Effector CD4-positive, alpha-beta T cell (primary cell): ENCODE measurements at regions not wholly inside any gene's neighbourhood (a gene's known extent, or its start where the extent isn't known, plus 50 kb on each side); places are given as distances from the start of the nearest gene placed in this dataset.
"Not testable (repeated sequence)": the region's sequence is repeated elsewhere in the genome, so short reads cannot be mapped to it uniquely, and the experiment has no call there.

ENCODE experiments used
- DNase-seq: peaks from one replicate; pipeline ENCODE4 v3.0.0-alpha.2; 2020

DNA sequence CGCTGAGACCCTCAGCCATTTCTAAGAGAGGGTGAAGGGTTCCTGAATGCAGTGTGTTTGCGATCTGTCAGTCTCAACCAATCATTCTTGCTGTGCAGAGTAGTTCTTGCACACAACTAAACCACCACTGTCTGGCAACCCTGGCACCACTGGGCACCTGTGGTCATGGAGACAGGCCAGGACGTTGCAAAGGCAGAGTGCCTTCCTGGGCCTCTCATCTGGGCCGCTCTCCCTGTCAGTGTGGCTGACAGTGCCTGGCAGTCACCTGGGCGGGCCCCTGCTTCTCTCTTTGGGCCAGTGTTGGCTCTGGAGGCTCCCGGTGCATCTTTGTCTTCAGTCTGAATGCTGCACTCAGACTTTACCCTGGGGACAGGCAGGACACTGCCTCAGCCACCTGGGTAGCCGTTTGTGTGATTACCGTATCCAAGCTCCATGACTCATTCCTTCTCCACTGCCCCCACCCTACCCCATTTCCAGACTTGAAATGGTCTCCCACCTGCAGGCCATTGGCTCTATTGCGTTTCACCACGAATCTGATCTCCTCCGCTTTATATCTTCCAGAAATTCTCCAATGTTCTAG, 104.6 kb upstream of the KLF13 start:
- no peak for DNase-seq

DNA sequence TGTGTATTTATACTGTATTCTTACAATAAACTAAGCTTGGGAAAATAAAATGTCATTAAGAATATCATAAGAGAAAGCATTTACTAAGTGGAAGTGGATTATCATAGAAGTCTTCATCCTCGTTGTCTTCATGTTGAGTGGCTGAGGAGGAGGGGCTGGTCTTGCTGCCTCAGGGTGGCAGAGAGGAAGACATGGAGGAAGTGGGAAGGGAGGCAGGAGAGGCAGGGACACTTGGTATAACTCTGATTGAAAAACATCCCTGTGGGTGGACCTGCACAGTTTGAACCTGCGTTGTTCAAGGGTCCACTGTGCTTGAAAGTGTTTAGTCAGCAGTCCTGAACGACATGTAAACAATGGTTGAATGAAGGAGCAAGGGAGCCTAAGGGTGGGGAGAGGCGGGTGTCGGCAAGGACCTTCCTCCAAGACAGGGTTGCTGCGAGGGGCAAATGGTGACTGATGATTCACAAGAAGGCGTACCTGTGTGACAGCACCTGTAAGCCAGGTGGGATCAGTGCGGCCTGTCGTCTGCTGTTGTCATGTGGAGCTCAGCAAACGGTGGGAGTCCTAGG, 103.8 kb upstream of the KLF13 start:
- no peak for DNase-seq

DNA sequence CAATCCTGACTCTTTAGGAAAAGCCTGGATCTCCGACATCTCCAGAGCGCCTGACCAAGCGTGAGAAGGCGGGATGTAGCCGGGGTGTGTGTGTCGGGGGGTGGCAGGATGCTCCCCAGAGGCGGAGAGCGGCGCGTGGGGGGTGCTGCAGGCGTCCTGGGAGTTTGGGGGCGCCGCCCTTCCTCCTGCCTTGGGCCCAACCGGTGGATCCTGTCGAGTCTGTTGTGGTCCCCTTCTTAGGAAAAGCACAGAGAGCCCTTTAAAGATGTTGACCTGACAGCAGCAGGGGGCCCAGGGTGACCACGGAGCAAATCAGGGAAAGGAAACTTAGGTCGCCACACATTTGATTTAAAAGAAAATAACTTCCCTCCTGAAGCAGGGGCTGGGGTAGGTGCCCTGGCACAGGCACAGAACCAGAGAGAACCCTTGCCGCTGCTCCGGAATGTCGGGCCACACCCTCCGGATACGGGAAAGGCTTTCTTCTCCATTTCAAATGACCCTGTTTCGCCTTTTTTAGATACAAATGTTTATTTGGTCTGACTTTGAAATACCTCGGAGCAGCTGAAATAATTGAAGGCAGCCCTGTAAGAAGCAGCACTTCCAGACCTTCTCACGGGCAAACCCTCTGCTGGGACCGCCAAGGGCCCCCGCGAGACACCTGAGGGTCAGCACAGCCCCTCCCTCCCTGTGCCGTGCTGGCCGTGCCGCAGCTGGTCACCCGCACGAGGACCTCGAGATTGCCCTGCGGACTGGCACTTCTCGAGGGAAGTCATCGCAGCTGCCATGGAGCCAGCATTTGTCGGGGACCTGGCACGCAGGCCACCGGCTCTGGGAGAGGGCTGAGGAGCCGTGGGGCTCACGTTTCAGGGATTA, 102.9 kb upstream of the KLF13 start:
- DNase-seq = no peak

DNA sequence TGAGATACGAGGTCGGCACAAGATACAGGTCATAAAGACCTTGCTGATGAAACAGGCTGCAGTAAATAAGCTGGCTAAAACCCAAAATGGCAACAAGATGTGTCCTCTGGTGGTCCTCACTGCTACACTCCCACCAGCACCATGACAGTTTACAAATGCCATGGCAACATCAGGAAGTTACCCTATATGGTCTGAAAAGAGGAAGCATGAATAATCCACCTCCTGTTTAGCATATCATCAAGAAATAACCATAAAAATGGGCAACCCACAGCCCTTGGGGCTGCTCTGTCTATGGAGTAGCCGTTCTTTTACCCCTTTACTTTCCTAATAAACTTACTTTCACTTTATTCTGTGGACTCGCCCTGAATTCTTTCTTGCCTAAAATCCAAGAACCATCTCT, 102.0 kb upstream of the KLF13 start:
- not testable (repeated sequence) for DNase-seq

DNA sequence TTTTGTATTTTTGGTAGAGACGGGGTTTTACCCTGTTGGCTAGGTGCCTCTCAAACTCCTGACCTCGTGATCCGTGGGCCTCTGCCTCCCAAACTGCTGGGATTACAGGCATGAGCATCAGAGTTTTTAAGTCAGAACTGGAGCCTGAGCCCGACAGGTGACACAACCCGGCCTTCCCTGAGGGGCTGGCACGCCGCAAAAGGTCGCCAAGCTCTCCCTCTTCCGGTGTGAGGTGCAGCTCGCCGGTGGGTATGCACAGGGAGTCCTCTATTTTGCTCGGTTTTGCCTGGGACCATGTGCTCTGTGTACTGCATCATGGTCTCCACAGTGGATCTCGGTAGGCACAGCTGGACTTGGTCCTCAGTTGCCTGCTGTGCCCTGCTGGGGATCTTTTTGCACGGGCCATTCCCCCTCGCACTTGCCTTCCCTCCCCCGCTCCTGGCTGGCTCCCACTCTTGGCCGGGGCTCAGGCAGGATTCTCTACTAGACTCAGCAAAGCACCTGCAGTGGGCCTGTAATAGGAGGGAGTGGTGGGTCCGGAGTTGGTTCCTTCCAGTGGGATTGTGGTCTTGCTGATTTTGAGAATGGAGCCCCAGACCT, 101.2 kb upstream of the KLF13 start:
- no peak for DNase-seq

DNA sequence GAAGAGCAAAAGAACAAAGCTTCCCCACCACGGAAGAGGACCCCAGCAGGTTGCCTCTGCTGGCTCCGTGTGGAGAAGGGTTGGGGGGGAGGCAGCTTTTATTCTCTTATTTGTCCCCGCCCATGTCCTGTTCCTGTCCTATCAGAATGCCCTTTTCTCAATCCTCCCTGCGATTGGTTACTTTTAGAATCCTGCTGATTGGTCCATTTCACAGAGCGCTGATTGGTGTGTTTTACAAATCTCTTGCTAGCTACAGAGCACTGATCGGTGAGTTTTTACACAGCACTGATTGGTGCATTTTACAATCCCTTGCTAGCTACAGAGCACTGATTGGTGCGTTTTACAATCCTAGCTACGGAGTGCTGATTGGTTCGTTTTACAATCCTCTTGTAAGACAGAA, 100.6 kb upstream of the KLF13 start:
- no peak for DNase-seq

DNA sequence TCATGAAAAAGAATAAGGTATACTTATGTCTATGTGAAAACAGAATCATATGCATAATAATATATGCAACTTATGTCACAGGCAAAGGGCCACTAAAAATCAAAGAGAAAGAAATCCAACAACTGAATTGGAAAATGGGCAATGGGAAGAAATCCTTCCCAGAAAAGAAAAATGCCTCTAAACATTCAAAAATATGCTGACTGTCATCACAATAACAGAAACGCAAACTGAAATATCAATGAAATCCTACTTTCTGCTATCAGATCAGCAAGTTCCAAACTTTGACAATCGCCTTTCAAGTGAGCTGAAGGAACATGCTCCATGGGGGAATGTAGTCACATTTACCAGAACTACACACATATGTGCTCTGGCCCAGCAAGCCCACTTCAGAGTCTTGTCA, 99.4 kb upstream of the KLF13 start:
- DNase-seq = no peak

DNA sequence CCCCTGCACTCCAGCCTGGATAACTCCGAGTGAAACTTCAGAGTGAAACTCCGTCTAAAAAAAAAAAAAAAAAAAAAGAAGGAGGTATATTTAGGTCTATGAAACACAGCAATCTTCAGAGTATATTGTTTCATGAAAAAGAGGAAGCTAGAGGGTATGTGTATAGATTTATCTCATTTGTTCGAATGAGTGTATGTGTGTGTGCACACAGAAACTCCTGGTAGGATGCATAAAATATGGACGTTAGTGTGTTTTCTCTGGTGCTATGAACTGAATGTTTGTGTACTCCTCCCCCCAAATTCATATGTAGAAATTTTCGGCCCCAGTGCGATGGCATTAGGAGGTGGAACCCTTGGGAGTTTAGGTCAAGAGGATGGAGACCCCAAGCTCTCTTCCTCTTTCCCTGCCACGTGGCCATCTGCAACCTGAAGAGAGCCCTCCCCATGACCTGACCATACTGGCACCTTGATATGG, 98.6 kb upstream of the KLF13 start:
- DNase-seq = no peak

DNA sequence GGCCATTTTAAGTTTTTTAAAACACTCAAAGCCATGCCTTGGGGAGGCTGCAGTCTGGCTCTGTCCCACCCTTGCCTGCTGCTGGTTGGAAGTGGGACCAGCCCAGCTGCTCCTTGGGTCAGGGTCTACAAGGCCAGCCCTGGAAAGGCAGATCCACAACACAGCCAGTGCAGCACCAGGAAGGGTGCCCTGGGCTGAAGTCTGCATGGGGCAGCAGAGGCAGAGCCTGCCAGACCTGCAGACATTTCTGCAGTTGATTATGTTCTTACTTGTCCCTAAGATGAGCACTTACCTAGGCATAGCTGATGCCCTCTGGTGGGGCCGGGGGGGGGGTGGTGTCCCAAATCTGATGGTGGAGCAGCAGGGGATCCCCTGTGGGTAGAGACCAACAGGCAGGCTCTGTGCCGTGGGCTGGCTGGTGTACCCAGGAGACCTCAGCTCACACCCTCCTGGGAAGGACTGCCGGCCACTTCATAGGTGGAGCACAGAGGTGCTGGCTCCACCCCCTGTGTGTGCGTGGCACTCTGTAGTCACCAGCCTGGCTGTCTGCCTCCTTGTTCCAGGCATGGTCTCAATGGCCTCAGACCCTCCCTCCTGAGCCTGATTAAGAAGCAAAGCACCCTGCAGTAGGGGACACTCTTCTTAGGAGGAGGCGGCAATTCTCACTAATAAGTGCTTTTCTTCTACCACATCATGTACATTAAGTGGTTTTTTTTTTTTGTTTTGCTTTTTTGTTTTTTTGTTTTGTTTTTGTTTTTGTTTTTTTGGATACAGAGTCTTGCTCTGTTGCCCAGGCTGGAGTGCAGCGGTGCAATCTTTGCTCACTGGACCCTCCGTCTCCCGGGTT, 97.4 kb upstream of the KLF13 start:
- DNase-seq = no peak

DNA sequence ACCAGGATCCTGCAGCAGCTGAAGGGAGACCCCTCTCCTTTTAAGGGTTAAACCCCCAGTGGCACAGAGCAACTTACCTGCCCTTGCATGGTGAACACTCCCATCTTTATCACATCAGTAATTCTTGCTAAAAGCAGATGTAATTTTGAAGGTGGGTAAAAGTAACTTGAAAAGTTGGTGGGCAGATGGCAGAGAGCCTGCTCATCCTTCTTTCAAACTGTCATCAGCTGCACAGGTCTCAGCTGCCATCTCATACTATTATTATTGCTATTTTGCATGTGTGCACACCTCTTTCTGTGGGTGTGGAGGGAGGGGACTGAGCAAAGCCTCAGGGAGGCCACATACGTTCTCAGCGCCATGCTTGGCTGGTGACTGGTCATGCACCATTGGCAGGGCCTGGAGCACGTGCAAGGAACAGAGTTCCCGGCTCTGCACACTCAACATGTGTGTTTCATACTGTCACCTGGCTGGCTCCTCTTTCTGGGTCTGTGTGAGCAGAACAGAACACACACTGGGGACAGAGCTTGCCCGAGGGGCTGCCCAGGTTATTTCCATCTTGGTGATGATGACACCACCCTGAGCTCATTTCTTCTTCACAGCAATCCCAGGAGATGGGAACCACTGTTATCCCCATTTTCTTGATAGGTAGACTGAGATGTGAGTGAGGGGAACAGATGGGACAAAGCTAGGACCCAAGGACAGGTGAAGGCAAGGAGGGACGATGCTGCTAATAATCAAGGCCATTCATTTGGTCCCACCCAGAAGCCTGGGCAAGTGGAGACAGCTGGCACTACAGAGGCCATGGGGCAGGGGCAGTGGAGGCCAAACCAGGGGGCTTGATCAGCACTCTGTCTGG, 95.8 kb upstream of the KLF13 start:
- no peak for DNase-seq

DNA sequence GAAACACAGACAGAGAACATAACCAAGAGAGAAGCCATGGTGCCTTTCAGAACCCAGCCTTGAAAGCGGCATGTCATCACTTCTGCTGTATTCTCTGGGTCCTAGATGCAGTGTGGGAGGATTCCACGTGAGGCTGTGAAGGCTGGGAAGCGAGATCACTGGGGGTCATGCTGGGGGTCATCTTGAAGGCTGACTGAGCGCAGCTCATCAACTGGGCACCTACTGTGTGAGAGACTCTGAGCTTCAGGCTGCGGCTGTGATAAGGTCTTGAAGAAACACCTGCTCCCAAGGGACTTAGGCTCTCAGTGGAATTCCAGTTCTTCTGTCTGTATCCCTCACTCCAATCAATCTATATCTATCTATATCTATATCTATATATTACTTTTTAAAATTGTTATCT, 91.8 kb upstream of the KLF13 start:
- no peak for DNase-seq

DNA sequence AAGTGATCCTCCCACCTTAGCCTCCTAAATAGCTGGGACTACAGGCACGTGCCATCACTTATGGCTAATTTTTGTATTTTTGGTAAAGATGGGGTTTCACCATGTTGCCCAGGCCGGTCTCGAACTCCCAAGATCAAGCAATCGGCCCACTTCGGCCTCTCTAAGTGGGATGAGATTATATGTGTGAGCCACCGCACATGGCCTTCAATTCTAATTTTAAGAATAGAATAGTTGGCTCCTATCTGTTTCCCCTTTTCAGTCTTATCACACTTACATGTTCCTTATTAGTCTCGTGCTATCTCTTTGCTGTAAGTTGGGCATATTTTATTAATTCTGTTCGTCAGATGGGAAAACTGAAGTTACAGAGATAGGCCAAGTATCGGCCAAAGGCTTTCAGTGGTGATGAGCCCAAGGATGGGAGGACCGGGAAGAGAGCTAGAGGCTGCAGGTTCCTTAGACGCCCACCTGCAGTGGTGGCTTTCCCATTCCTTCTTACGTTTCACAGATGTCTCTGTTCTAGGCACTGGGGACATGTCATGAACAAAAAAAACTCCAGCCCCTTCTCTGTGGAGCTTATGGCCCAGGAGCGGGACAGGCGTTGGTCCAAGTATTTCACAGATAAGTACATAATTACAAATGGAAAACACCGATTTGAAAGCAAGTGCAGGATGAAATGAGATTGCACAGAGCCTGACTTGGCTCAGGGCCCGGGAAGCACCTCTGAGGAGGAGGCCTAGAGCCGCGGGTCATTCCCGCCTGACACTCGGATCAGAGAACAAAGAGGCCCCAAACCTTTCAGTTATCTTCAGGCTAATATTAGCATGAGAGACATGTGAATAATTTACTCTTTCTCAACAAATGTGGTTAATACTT, 91.1 kb upstream of the KLF13 start:
- DNase-seq = no peak

DNA sequence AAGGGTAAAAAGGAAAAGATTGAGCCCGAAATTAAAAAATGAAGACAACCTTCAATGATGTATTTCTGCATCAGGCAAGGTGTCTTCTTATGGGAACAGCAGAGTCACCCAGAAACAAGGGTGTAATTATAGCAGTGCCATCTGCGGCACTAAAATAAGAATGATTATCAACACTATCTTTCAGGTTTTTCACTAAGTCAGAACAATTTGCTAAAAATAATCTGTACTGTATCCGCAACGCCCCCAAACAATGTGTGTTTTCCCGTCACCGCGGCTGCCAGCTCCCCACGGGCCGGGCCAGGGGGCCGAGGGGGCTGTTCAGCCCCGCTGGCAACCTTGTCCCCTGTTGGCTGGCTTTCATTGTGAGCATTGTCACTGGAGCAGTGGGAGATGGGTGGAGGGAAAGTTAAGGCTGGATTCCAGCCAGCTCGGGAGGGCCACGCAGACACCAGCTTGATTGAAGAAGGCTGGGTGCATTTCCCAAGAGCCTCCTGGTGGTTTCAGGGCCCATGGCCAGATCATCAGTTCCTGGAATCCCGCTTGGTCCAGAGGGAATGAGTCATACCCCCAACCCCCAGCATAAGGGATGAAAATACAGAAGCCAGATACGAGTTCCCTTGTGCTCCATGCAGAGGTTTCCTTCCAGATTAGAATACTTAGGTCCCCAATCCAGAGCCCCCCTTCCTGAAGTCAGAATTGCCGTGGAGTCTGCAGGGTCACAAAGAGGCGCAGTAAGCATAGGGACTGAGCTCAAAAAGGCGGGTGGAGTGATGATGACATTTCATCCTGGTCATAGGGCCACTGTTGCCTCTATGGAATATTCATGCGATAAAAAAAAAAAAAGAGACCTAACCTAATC, 90.2 kb upstream of the KLF13 start:
- no peak for DNase-seq

DNA sequence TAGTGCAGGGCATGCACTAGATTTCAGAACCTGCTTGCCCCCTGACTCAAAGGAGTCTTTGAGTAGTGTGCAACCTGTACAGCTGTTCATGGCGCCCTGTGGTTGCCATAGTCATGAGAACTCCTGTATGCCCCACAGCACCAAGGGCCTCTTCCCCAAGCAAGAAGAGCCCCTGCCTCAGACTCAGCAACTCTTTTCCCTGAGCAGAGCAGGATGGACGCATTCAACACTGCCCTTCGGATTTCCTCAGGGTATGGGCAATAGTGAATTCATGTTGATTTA, 89.7 kb upstream of the KLF13 start:
- no peak for DNase-seq

DNA sequence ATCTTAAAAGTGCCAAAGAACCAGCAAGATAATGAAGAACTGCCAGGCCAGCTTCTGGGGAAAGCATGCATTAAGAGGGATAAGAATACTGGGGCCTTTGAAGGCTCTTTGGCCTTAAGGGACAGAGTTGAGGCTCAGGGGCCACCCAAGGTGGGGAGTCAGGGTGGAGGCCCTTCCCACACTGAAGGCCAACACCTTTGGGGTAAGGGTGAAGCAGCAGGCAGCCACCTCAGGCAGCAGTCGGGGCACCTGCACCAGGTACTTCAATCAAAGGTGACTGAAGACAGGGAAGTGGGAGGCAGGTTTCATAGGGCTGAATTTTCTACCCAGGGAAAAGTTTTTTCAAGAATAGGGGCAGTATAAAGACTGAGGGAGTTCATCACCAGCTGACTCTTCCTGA, 87.7 kb upstream of the KLF13 start:
- DNase-seq = no peak

DNA sequence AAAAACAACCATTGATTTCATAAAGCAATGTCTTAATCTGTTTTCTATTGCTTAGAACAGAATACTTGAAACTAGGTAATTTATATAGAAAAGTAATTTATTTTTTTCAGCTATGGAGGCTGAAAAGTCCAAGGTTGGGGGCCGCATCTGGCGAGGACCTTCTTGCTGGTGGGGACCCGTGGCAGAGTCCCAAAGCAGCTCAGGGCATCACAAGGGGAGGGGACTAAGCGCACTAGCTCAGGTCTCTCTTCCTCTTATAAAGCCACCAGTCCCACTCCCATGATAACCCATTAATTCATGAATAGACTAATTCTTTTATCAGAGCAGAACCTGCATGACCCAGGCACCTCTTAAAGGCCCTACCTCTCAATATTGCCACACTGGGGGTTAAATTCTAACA, 87.2 kb upstream of the KLF13 start:
- no peak for DNase-seq

DNA sequence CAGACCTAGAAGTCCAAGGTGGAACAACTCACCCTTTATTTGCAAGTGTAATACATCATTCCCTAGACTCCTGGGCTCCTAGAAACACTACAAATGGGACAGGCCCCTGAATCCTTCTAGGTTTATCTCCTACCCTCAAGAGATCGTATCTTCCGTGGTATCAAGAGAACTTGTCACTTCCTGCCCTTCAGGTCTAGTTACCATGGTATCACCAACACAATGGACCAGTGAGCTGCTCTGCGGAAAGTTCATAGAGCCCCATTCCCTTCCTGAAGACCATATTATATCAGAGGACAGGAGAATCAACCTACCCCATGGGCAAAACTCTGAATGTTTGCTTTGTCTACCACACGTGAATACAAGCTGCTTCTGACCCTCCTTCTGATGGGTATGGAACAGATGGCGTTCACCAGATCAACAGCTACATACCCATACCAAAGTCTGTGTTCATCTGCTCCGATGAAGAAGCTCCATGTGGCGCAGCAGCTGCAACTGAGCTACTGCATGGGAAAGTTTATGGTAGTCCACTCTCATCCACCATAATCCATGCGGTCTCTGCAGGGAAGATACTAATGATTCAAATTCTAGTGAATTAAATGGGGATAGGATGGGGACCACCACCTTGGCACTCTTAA, 84.6 kb upstream of the KLF13 start:
- DNase-seq = no peak

DNA sequence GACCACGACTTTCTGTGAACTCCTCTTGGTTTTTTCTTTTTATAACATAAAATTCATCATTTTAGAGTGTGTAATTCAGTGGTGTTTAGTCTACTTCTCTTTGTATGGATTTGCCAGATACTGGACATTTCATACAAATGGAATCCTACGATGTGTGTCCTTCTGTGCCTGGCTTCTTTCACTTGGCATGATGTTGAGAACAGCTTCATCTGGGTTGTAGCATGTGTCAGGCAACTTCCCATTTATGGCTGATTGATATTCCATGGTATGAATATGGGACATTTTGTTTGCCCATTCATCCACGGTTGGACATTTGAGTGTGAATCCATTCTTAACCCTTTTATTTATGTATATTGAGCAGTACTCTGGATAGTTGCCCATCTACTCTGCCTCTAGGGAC, 82.7 kb upstream of the KLF13 start:
- DNase-seq = no peak

DNA sequence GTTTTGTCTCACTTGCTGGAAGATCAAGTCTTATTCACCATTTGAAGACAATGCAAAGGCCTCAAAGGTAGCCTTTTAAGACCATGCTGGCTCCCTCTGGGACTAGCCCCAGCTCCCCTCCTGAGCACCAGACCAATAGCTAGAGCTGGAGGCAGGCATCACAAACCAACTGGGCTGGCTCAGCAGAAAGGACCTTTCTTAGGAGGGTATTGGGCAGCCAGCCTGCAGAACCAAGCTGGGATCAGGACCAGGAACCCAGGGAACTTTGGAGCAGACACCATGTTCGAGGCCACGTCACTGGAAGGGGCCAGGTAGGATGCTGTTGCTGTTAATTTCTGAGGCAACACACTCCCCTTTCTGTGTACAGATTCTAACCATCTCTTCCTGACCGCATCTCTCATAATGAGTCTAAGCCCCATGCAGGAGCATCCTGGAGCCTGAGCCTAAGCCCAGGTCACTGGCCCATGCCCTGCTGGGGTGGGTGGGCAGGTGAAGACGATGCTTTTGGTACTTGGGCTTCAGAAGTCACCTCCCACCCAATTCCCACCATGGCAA, 81.4 kb upstream of the KLF13 start:
- DNase-seq = no peak
